ENCODE measurements at regions not wholly inside any gene's neighbourhood (a gene's known extent, or its start where the extent isn't known, plus 50 kb on each side); places are given as distances from the start of the nearest gene placed in this dataset.

DNA sequence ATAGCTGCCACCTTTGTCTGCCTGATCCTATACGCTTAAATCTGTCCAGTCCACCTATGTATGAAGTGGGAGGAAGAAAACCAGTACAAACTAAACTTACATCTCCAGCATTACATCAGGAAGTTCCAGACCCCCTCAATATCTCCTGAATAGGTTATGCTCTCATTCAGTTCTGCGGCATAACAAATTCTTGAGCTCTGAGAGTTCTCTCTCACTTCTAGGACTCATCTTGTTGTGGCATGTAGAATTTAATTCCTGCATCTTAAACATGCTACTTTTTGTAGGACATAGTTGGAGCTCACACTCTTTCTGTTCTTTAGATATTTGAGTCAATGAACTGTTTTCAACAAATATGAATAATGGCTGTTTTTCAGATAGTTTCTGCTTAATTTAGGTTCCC lies 662.5 kb downstream of the CDH11 start:
- no peak for DNase-seq (ENCODE audit: low read depth)

DNA sequence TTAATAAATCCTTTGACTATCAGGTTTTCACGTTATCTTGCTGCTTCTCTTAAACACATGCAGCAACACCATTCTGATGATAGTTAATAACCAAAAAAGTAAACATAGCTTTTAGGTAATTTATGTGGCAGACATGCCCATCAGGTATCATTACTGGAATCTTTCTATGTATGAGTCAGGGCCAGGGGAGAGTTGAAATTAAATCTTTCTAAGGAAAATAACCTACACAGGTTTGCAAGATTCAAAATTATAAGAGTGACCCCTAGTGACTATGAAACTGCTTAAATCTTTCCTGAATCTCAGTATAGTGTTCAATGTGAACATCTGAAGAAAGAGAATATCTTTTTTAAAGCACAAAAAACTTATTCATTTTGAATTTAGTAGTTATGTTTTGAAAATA lies 666.6 kb downstream of the CDH11 start:
- peak; percentile 28 for DNase-seq (ENCODE audit: low read depth)

DNA sequence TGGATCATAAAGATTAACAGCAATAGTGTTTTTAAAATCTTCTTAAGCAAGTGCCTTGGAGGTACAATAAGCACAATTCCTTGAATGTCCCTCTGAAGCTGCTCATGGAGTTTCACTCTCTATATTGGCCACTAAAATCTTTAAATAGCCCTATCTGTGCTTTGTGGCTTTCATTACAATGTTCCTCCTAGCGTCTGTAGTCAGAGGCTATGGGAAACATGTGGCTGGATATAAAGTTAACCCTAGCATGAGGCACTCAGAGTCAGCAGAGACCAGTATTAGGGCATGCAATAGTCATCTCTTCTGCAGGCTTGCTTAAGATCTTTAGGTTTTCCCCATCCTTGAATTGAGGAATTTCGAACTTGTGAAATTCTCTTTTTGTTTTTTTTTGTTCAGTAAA lies 668.2 kb downstream of the CDH11 start:
- no peak for DNase-seq (ENCODE audit: low read depth)

DNA sequence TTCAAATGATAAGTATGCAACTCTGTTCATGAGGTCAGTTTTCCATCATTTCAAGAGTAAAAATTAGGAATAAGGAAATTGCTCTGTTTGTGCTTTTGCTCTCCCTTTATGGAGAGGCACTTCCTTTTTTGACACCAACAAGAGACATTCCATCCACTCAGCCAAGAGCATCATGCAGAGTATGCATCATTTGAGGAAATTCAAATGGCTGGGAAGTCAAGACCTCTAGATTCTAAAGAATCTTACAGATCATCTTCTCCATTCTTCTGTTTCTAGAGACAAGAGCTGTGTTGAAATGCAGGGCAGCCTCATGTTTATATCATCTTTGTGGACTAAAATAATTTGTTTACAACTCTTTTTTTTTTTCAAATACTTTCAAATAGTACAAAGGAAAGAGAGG lies 669.4 kb downstream of the CDH11 start:
- DNase-seq (ENCODE audit: low read depth): no peak

DNA sequence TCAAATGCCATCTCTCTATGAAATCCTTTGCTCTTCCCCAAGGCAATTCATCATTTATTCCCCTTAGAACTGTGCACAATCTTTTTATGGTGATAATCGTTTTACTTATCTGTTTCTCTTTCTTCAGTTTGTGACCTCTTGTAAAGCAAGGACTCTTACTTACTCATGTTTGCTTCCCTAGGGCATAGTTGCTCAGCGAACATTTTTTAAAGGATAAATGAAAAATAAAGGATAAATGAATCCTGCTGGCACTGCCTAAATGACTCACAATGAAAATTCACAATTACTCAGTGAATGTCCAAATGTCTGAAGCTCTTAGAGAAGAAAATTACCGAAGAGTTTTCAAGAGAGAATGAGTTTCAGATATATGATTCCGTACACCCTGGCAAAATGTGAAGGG lies 671.7 kb downstream of the CDH11 start:
- peak; percentile 14 for DNase-seq (ENCODE audit: low read depth)

DNA sequence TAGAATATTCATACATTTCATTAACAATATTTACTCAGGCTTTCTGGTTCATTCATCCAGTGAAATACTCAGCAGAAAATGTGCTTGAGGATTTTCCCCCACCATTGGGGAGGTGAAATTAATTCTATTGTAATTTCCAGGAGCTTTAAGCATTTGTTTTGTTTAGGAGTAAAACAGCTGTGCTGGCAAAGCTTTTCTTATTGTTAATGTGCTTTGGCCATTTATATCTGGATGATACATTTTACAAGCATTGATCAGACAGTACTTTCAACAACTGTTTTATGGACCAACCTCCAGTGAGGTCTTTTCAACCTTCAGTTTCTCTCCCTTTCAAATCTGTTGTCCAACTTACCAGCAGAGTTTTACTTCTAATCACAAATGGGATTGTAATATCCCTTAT lies 672.4 kb downstream of the CDH11 start:
- no peak for DNase-seq (ENCODE audit: low read depth)

DNA sequence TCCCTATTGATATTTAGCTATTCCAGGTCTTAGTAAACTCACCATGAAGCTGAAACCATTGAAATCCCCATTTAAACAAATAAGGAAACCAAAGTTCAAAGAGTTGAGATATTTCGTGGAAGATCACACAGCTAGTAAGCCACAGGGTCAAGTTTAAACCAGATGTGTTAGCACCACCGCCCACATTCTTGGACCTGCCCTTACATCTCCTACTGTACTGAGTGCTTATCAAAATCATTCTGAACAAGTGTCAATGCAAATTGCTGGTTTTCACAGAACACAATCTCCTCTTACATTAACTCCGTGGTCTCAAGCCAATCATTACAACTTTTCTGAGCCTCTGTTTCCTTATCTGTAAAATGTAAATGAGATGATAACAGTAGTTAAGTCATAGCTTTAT lies 676.2 kb downstream of the CDH11 start:
- no peak for DNase-seq (ENCODE audit: low read depth)

DNA sequence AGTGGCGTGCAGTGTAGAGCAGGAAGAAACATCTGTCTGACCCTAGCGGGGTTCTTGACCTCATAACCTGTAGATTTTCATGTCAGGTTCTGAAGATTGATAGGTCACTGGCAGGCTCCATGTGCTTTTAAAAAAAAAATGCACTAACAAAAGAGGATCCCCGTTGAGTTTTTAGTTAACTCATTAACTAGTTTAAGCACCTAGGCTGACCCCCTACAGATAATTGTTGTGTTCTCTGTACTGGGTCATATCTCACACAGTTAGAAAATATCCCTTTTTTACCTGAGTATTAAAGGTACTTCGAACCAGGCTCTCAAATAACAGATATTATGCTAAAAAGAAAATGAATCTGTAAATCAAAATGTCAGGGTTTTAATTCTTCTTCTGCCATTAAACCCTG lies 676.6 kb downstream of the CDH11 start:
- DNase-seq (ENCODE audit: low read depth): no peak

DNA sequence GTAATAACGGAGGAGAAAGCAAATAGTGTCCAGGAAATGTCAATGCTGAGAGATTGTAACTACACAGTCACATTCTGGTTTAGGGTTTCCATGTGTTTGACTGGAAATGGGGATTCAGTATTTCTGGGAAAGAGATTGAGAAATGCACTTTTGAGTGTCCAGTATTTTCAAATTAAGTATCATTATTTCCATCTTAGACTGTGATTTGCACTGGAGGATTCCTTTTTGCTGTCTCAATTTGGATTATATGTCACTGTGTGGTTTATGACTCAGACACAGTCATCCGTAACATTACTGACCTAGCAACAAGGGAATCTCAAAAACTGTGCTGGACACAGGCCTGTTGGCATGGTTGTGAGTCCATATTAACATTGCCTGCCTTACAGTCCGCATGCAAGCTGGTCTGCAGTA lies 681.4 kb downstream of the CDH11 start:
- peak; percentile 96 for DNase-seq (ENCODE audit: low read depth)

DNA sequence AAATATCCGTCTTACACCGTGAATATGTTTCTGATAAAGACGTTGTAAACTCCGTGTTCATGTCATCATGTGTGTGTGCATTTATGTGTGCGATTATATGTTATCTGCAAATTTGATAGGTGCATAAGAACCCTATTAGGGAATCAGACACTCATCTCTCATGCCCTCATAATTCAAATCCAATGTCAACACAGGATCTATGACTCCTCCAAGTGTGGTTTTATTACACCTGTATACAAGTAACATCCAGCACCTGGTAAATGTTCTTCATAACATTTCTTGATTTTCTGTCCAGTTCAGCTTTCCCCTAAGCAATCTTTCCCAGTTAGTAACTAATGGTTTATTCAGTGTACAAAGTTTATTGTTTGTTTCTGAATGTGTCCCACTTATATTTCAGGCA lies 681.9 kb downstream of the CDH11 start:
- no peak for DNase-seq (ENCODE audit: low read depth)

DNA sequence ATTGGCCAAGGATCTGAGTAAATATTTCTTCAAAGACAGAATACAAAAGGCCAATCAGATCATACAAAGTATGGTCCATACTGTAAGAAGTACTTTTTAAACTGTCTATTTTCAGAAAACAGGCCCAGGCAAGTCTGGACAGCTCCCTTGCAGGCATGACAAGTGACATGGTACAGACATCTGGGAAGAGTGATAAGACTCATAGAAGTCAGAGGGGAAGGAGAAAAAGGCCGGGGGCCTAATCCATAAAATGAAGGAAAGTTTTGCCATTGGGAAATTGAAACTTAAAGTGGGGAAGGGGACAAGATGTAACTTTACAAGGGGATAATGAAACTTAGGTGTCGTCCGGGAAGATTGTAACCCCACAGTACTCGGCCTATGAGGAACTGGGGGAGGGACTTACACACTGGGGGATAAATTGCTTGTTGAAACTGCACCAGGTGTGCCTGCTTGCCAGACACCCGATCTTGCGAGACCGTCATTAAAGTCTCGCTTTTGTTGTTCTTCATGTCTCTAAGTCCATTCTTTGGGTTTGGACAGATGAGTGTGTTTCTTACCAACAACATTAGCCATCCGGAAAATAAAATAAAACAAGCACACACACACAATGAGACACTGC lies 684.0 kb downstream of the CDH11 start:
- no peak for DNase-seq (ENCODE audit: low read depth)

DNA sequence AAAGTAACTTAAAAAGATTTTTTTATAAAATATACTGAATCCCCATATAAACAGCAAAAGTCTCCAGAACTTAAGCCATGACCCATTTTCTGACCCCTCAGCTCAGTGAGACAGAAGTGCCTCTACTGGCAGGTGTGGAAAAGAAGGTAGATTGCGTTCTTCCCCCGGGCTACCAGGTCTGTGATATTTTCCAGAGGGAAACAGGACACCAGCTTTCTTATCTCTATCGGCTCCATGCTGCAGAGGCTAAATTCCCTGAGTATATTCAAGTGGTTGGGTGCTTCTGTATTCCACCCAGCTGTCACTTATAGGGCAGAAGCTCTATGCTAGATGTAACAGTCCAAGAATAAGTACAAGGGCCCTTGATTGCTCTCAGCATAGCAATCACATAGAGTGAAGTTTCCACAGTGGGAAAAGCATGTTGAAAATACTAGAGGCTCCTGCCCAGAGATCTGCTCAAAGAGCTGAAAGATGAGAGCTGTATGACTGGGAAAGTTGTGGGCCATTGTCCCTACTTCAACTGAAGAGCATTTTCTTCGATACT lies 687.3 kb downstream of the CDH11 start:
- no peak for DNase-seq (ENCODE audit: low read depth)

DNA sequence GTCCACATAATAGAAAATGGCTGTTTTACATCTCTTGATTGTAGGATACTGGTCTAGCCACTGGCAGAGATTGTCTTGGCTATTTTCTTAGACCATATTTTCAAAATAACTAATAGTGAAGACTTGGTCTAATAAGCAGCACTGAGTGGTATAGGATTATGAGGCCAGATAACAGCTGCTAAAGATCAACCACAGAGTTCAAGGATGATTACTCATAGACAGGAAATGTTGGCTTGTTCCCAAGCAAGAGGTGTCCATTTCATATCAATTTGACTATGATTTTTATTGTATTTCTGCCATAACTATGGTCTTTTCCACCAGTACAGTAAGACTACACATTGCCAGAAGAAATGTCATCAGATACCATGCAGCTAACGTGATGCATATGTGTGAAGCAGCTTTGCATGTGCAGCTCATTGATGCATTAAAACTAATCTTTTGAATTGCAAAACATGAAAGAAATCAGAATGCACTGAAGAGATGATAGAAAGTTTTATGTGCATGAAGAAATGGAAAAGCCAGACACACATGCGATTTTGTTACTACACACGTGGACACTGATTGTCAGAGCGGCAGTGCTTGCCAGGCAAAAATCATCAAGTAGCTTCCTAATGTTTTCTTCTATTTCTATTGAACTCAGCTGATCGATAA lies 693.3 kb downstream of the CDH11 start:
- peak; percentile 68 for DNase-seq (ENCODE audit: low read depth)

DNA sequence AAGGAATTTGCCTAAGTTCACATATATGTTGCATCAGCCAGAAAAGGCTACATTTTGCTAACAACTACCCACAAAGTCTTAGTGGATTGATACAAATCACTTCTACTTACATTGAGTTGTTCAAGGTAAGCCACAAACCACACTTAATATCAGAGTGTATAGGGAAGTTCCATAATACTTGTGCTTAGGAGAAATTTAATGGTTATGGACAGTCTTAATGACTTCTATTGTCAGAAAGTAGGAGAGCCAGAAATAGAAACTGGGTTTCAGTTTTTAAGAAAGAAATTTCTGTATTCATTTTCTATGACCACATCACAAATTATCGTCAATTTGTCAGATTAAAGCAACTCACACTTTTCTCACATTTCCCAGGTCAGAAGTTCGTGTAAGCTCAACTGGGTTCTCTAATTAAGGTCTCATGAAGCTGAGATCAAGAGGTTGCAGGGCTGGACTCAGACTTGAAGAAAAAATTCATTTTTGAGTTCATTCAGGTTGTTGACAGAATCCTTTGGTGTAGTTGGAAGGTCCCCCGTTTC lies 695.7 kb downstream of the CDH11 start:
- DNase-seq (ENCODE audit: low read depth): no peak

DNA sequence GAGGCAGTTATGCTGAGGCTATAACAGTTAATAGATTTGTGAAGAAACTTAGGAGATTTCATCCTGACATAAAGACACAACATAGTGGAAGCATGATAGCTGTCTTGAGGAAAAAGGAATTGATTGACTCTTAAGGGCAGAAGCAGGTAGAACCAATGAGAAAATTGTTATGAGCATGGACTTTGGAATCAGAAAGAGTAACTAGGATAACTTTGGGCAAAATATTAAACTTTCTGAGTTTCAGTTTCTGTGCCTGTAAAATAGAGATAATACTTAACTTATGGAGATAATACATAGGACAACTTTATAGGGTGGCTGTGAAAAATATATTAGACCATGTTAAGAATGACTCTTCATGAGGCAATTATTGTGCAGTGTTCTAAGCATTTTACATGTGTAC lies 696.5 kb downstream of the CDH11 start:
- DNase-seq (ENCODE audit: low read depth): no peak

DNA sequence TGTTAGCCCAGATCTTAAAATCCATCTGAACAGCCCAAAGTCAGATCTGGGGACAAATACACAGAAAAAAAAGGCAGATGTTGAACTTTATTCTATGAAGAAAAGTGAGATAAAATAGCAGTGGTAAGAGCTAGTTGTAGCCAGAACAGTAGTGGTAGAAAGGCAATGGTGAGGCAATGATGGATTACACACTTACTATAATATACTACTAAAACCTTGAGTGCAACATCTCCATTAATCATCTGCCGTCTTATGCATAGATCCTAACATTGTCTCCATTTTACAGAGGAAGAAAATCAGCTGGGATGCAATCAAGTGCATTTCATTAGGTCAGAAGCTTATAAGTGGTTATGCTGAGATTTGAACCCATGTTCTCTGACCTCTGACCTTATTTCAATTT lies 699.6 kb downstream of the CDH11 start:
- no peak for DNase-seq (ENCODE audit: low read depth)

DNA sequence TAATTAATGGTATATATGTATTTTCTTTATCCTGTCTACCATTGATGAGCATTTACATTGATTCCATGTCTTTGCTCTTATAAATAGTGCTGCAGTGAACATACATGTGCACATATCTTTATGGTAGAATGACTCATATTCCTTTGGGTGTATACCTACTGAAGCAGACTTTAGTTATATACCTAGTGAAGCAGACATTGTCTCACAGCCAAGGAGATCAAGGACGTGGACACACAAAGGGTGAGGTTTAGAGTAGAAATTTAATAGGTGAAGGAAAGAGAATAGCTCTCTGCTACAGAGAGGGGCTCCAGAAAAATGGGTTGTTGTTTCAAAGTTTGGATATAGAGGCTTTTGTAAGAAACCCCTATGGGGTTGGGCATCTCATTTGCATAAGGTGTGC lies 700.3 kb downstream of the CDH11 start:
- DNase-seq (ENCODE audit: low read depth): no peak

DNA sequence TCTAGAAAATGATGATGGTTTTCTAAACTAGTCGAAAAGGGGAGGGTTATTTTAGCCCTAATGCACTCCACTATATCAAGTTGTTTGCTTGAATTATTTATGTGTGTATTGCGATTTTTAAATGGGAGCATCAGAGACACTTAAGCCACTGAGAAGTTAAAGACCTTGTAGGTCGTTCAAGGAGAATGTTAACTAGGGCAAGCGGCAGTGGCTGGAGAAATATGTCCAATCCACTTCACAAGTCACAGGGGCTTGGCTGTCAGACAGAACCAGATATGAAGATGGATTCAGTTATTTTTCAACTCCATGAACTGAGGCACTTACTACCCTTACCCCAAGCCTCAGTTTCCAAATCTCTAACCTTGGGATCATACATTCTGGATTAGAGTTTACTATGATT lies 702.0 kb downstream of the CDH11 start:
- no peak for DNase-seq (ENCODE audit: low read depth)

DNA sequence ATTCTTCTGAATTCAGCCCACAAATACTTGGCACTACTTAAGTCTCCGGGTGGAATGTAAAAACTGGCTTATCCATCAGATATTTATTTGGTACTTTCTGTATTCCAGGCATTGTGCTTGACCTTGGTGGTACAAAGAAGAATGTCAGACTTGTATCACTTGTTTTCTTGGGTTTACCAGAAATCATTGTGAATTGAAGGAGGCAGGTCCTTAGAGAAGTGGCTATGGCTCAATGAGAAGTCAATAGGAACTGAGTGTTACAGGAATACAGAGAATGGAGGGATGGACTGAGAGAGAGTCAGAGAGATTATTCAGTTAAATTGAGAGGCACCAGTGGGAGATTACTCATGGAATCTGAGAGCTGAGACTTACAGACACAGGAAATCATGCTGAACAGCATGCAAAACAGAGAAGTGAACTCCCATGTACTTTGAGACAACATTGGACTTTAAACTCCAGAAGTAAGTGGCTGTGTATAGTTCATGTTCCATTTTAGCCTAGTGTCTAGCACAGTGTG lies 704.1 kb downstream of the CDH11 start:
- DNase-seq (ENCODE audit: low read depth): peak; percentile 47

DNA sequence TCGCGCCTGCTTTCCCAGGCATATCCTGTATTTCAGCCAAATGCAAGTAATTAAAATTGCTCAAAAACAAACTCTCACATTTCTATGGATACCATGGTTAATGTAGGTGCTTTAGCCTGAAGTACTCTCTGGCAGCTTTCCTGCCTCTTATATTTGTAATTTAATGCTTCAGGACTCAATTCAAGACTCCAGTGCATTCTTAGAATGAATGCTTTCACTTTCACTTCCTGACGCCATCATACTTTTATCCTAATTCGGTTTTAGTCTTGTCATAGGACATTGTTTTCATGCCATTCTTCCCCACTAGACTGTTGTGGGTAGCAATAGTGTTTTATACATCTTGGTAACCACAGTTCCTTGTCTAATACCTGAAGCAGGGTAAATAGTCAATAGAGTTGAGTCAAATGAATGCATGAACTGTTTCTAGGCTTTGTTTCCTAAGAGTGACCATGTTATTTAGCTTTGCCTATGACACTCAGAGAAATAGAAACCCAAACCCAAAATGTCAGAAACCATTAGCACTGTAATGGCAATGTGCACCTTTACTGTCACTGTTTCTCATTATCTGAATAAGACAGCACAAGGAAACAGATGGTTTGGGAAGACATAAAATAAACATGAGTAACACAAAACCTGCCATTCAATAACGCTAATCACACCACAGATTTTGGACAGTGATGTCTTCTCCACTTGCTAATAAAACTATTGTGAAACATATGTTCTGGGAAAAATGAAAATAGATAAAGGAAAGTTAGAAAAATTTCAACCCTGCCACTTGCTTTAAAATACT lies 705.5 kb downstream of the CDH11 start:
- DNase-seq (ENCODE audit: low read depth): peak; percentile 30

DNA sequence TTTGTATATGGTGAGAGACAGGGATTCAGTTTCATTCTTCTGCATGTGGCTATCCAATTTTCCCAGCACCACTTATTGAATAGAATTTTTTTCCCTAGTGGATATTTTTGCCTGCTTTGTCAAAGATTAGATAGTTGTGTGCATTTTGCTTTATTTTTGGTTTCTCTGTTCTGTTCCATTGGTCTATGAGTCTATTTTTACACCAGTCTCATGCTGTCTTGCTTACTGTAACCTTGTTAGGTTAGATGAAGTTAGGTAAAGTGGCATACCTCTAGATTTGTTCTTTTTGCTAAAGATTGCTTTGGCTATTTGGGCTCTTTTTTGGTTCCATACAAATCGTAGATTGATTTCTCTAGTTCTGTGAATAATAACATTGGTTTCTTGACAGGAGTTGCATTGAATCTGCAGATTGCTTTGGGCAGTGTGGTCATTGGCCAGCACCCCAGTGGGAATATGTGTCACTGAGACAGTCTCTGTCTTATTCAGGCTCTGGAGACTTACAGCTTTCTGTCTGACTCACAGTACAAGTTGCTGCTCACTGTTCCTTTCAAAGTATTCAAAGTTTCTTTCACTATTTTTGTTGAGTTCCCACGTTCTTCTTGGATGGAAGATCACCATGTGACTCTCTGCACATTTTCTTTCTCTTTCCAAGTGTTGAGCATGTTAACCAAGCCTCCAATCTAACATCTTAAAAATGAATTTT lies 709.1 kb downstream of the CDH11 start:
- no peak for DNase-seq (ENCODE audit: low read depth)

DNA sequence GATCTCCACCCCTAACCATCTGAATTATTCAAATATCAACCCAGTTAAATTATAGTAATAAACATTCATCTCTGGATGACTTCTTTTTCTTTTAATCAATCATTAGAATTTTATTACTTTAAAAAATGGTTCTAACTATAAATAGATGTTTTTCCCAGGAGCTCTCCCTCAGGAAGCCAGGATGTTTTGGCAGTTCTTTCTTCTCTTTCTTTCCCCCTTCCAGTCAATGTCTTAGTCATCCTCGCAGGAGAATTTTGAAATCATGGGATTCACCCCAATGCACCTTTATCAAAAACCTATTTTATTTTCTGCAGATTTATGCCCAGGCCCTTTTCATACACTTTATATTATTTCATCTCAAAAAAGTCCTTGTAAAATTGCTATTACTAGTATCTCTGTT lies 711.6 kb downstream of the CDH11 start:
- DNase-seq (ENCODE audit: low read depth): no peak
